Activated CD8-positive, alpha-beta memory T cell treated with anti-CD3 and anti-CD28 coated beads, Interleukin-2, amount 50 U/mL, for 1 hour (primary cell): ENCODE measurements at regions not wholly inside any gene's neighbourhood (a gene's known extent, or its start where the extent isn't known, plus 50 kb on each side); places are given as distances from the start of the nearest gene placed in this dataset.

Source experiments
- DNase-seq: peaks from one replicate; pipeline ENCODE4 v3.0.0-alpha.2; 2020; ENCODE audit errors: extremely low read depth

GRCh38 chr16:80300876-80301275, 239.9 kb upstream of the DYNLRB2 start:
- no peak for DNase-seq

GRCh38 chr16:80300456-80300855, 240.3 kb upstream of the DYNLRB2 start:
- DNase-seq, result no peak

- DNase-seq, result no peak
Measured at GRCh38 chr16:80299416-80299815, 241.4 kb upstream of the DYNLRB2 start.

GRCh38 chr16:80298676-80299075, 242.1 kb upstream of the DYNLRB2 start:
- no peak for DNase-seq

GRCh38 chr16:80296034-80296433, 244.8 kb upstream of the DYNLRB2 start:
- no peak for DNase-seq

- DNase-seq, result no peak
Measured at GRCh38 chr16:80294172-80294571, 246.6 kb upstream of the DYNLRB2 start.

GRCh38 chr16:80288616-80289015, 252.2 kb upstream of the DYNLRB2 start:
- no peak for DNase-seq

GRCh38 chr16:80287674-80288073, 253.1 kb upstream of the DYNLRB2 start:
- DNase-seq, result no peak

GRCh38 chr16:80285104-80285503, 255.7 kb upstream of the DYNLRB2 start:
- DNase-seq, result no peak

- DNase-seq, result no peak
Measured at GRCh38 chr16:80283466-80284392, 257.1 kb upstream of the DYNLRB2 start.

- DNase-seq, result no peak
Measured at GRCh38 chr16:80280557-80280956, 260.2 kb upstream of the DYNLRB2 start.

- DNase-seq, result no peak
Measured at GRCh38 chr16:80279656-80280055, 261.1 kb upstream of the DYNLRB2 start.

- DNase-seq, result no peak
Measured at GRCh38 chr16:80277182-80277581, 263.6 kb upstream of the DYNLRB2 start.

- DNase-seq, result no peak
Measured at GRCh38 chr16:80274576-80275191, 266.1 kb upstream of the DYNLRB2 start.

GRCh38 chr16:80273635-80274538, 266.9 kb upstream of the DYNLRB2 start:
- DNase-seq, result no peak

- no peak for DNase-seq
Measured at GRCh38 chr16:80265624-80266306, 275.0 kb upstream of the DYNLRB2 start.

- no peak for DNase-seq
Measured at GRCh38 chr16:80263848-80264694, 276.7 kb upstream of the DYNLRB2 start.

GRCh38 chr16:80263181-80263823, 277.5 kb upstream of the DYNLRB2 start:
- DNase-seq, result no peak

GRCh38 chr16:80260906-80261311, 279.9 kb upstream of the DYNLRB2 start:
- DNase-seq, result no peak

GRCh38 chr16:80259290-80259805, 281.4 kb upstream of the DYNLRB2 start:
- no peak for DNase-seq
